WTC11 (cell line): ENCODE measurements at regions not wholly inside any gene's neighbourhood (a gene's known extent, or its start where the extent isn't known, plus 50 kb on each side); places are given as distances from the start of the nearest gene placed in this dataset.

Source experiments
- CTCF ChIP-seq: fragments of 200-600 bp; IDR thresholded peaks from 2 replicates; pipeline ENCODE4 v1.8.0; 2022; ENCODE audit warnings: antibody characterized with exemption
- GTF2I ChIP-seq: fragments of 250-450 bp; sonication (Bioruptor Pico); conservative IDR thresholded peaks from 2 replicates; pipeline ENCODE4 v1.4.0; 2021; ENCODE audit warnings: mild to moderate bottlenecking
- JUN ChIP-seq: sonication (generic); formaldehyde crosslinking; IDR thresholded peaks from 2 replicates; pipeline ENCODE4 v1.8.0; 2023; ENCODE audit warnings: mild to moderate bottlenecking, missing genetic modification reagents
- MAX ChIP-seq: sonication (generic); formaldehyde crosslinking; IDR thresholded peaks from 2 replicates; pipeline ENCODE4 v1.8.0; 2022; ENCODE audit warnings: mild to moderate bottlenecking, missing genetic modification reagents
- NR3C1 ChIP-seq: sonication (generic); formaldehyde crosslinking; conservative IDR thresholded peaks from 2 replicates; pipeline ENCODE4 v1.8.1; 2023; ENCODE audit warnings: low read depth, mild to moderate bottlenecking, missing genetic modification reagents
- SOX15 ChIP-seq: fragments of 250-450 bp; sonication (Bioruptor Pico); IDR thresholded peaks from 2 replicates; pipeline ENCODE4 v1.9.0; 2021; ENCODE audit warnings: mild to moderate bottlenecking
- TF ChIP-seq, protein P1 (sequence below): sonication (generic); formaldehyde crosslinking; IDR thresholded peaks from 2 replicates; pipeline ENCODE4 v1.8.1; 2023; ENCODE audit warnings: mild to moderate bottlenecking, moderate library complexity, missing genetic modification reagents
- TF ChIP-seq, protein P2 (sequence below): sonication (generic); formaldehyde crosslinking; IDR thresholded peaks from 2 replicates; pipeline ENCODE4 v1.8.0; 2022; ENCODE audit warnings: mild to moderate bottlenecking, missing genetic modification reagents
- TF ChIP-seq, protein P3 (sequence below): sonication (generic); formaldehyde crosslinking; IDR thresholded peaks from 2 replicates; pipeline ENCODE4 v1.8.1; 2022; ENCODE audit warnings: low read depth, missing genetic modification reagents, borderline replicate concordance
- TF ChIP-seq, protein P4 (sequence below): sonication (generic); formaldehyde crosslinking; IDR thresholded peaks from 2 replicates; pipeline ENCODE4 v1.8.0; 2022; ENCODE audit warnings: mild to moderate bottlenecking, missing genetic modification reagents

DNA sequence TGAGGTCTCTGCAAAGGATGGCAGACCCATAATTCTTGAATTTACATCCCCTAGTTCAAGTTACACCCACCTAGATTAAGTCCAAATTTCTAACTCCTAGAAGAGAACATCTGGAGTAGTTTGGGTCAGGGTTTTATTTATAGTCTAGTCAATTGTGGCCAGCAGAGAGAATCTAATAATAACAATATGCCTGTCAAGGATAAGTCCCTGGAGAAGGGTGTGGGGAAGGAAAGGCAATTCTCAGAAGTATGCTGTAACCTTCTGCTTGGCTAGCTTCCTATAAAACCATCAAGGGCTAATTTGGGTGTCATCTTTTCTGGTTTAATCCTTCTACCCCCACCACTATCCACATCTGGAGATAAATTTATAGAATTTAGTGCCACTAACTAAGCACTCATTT is 52.8 kb upstream of the SEMA3E start:
- TF ChIP-seq, protein P1, sequence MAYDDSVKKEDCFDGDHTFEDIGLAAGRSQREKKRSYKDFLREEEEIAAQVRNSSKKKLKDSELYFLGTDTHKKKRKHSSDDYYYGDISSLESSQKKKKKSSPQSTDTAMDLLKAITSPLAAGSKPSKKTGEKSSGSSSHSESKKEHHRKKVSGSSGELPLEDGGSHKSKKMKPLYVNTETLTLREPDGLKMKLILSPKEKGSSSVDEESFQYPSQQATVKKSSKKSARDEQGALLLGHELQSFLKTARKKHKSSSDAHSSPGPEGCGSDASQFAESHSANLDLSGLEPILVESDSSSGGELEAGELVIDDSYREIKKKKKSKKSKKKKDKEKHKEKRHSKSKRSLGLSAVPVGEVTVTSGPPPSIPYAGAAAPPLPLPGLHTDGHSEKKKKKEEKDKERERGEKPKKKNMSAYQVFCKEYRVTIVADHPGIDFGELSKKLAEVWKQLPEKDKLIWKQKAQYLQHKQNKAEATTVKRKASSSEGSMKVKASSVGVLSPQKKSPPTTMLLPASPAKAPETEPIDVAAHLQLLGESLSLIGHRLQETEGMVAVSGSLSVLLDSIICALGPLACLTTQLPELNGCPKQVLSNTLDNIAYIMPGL (CRISPR knock-in tag): no peak
- TF ChIP-seq JUN (CRISPR knock-in tag) (no peak), CTCF (no peak), MAX (CRISPR knock-in tag) (no peak), GTF2I (CRISPR knock-in tag) (no peak), NR3C1 (CRISPR knock-in tag) (no peak), SOX15 (CRISPR knock-in tag) (no peak)
- TF ChIP-seq, protein P2, sequence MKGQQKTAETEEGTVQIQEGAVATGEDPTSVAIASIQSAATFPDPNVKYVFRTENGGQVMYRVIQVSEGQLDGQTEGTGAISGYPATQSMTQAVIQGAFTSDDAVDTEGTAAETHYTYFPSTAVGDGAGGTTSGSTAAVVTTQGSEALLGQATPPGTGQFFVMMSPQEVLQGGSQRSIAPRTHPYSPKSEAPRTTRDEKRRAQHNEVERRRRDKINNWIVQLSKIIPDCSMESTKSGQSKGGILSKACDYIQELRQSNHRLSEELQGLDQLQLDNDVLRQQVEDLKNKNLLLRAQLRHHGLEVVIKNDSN: no peak
- TF ChIP-seq, protein P3, sequence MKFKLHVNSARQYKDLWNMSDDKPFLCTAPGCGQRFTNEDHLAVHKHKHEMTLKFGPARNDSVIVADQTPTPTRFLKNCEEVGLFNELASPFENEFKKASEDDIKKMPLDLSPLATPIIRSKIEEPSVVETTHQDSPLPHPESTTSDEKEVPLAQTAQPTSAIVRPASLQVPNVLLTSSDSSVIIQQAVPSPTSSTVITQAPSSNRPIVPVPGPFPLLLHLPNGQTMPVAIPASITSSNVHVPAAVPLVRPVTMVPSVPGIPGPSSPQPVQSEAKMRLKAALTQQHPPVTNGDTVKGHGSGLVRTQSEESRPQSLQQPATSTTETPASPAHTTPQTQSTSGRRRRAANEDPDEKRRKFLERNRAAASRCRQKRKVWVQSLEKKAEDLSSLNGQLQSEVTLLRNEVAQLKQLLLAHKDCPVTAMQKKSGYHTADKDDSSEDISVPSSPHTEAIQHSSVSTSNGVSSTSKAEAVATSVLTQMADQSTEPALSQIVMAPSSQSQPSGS (CRISPR knock-in tag): no peak
- TF ChIP-seq, protein P4, sequence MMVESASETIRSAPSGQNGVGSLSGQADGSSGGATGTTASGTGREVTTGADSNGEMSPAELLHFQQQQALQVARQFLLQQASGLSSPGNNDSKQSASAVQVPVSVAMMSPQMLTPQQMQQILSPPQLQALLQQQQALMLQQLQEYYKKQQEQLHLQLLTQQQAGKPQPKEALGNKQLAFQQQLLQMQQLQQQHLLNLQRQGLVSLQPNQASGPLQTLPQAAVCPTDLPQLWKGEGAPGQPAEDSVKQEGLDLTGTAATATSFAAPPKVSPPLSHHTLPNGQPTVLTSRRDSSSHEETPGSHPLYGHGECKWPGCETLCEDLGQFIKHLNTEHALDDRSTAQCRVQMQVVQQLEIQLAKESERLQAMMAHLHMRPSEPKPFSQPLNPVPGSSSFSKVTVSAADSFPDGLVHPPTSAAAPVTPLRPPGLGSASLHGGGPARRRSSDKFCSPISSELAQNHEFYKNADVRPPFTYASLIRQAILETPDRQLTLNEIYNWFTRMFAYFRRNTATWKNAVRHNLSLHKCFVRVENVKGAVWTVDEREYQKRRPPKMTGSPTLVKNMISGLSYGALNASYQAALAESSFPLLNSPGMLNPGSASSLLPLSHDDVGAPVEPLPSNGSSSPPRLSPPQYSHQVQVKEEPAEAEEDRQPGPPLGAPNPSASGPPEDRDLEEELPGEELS (CRISPR knock-in tag): no peak
